ENCODE measurements at regions not wholly inside any gene's neighbourhood (a gene's known extent, or its start where the extent isn't known, plus 50 kb on each side); places are given as distances from the start of the nearest gene placed in this dataset.

DNA sequence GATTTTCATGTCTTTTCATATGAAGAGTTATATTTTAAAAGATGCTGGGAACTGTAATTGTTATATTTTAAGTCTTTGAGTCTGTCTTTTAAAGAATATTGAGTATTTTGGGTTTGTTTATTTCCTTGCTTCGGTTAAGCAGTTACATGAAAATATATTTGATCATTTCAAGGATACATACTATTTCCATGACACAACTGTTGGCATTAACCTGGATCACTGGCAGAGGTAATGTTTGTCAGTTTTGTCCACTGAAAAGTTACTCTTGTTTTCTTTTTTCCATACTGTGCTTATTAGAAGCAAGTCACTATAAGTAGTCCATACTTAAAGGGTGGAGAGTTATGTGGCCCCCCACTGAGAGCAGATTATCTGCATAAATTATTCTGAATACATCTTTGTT lies 1142.0 kb upstream of the TMEFF2 start:
- no peak overlapping the region for H3K27ac ChIP-seq
- no peaks in the 10 kb centered on the region for H3K36me3 ChIP-seq
- H3K4me3 ChIP-seq: no peak overlapping the region
- no peaks in the 10 kb centered on the region for H3K4me1 ChIP-seq (ENCODE audit: control insufficient read depth in 1 of 2, low read depth in 2 of 2)
- ATAC-seq (ENCODE audit: insufficient number of reproducible peaks, low FRiP score, low read depth) (no peak), DNase-seq (ENCODE audit: low spot score) (no peak)
- TF ChIP-seq, protein P1, sequence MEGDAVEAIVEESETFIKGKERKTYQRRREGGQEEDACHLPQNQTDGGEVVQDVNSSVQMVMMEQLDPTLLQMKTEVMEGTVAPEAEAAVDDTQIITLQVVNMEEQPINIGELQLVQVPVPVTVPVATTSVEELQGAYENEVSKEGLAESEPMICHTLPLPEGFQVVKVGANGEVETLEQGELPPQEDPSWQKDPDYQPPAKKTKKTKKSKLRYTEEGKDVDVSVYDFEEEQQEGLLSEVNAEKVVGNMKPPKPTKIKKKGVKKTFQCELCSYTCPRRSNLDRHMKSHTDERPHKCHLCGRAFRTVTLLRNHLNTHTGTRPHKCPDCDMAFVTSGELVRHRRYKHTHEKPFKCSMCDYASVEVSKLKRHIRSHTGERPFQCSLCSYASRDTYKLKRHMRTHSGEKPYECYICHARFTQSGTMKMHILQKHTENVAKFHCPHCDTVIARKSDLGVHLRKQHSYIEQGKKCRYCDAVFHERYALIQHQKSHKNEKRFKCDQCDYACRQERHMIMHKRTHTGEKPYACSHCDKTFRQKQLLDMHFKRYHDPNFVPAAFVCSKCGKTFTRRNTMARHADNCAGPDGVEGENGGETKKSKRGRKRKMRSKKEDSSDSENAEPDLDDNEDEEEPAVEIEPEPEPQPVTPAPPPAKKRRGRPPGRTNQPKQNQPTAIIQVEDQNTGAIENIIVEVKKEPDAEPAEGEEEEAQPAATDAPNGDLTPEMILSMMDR (IDR thresholded peaks at IDR 0.05): no peak
- no peaks in the 10 kb centered on the region for H3K9me3 ChIP-seq
- no peaks in the 10 kb centered on the region for H3K27me3 ChIP-seq (replicated peaks; ENCODE audit: insufficient read depth)

DNA sequence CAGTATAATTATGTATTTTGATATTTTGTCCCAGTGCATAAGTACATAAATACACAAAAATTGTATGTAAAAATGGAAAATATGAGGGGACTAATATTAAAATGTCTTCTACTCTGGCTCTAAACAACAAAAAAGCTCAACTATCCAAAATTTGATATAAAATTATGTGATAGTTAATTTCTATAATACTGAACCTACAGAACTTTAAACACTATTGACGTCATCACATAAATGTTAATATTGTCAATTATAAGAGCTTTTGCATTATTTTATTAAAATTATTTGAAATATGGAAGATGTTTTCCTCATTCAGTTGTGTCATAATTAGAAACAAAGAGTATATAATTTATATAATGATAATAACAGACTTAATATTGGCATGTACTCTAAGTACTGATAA lies 1139.7 kb upstream of the TMEFF2 start:
- Histone ChIP-seq H3K9me3 (no peaks in the 10 kb centered on the region), H3K4me3 (no peak overlapping the region), H3K27ac (no peak overlapping the region), H3K36me3 (no peaks in the 10 kb centered on the region), H3K27me3 (replicated peaks; ENCODE audit: insufficient read depth) (no peaks in the 10 kb centered on the region), H3K4me1 (ENCODE audit: control insufficient read depth in 1 of 2, low read depth in 2 of 2) (no peaks in the 10 kb centered on the region)
- TF ChIP-seq, protein P1 (IDR thresholded peaks at IDR 0.05): no peak
- ATAC-seq (ENCODE audit: insufficient number of reproducible peaks, low FRiP score, low read depth): no peak
- no peak for DNase-seq (ENCODE audit: low spot score)

DNA sequence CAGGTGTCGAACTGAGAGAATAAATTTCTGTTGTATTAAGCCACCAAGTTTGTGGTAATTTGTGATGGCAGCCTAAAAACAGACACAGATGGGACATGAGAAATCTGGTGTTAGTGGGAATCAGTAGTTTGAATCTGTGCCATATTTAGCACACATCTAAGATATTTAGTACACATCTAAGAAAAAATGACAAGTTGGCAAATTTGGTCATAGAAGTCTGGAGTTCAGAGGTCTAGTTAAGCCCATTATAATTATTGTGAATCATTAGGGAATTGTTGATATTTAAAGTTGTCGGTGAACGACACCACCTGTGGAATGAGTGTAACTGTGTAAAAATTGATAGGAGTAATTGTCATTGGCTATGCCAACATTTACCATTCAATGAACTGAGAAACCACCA lies 1138.8 kb upstream of the TMEFF2 start:
- Histone ChIP-seq H3K9me3 (no peaks in the 10 kb centered on the region), H3K27ac (no peak overlapping the region), H3K4me1 (ENCODE audit: control insufficient read depth in 1 of 2, low read depth in 2 of 2) (no peaks in the 10 kb centered on the region), H3K4me3 (no peak overlapping the region), H3K27me3 (replicated peaks; ENCODE audit: insufficient read depth) (no peaks in the 10 kb centered on the region), H3K36me3 (no peaks in the 10 kb centered on the region)
- TF ChIP-seq, protein P1 (IDR thresholded peaks at IDR 0.05): no peak
- ATAC-seq (ENCODE audit: insufficient number of reproducible peaks, low FRiP score, low read depth) (no peak), DNase-seq (ENCODE audit: low spot score) (no peak)

DNA sequence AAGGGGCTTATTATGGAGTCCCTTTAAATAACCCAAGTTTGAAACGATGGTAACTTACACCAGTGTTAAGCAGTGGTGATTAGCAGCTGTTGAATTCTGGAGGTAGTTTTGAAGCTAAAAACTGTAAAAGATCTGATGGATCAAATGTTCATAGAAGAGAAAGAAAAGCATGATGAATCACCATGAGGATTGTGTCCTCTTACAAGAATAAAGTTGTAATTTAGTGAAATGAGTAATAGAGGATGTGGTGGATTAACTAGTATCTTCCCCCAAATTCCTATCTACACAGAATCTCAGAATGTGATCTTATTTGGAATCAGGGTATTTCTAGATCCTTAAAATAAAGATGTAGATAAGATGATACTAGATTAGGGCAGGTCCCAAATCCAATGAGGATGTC lies 1138.2 kb upstream of the TMEFF2 start:
- H3K9me3 ChIP-seq: no peaks in the 10 kb centered on the region
- TF ChIP-seq, protein P1 (IDR thresholded peaks at IDR 0.05): no peak
- DNase-seq (ENCODE audit: low spot score) (no peak), ATAC-seq (ENCODE audit: insufficient number of reproducible peaks, low FRiP score, low read depth) (no peak)
- no peaks in the 10 kb centered on the region for H3K27me3 ChIP-seq (replicated peaks; ENCODE audit: insufficient read depth)
- H3K4me3 ChIP-seq: no peak overlapping the region
- no peaks in the 10 kb centered on the region for H3K36me3 ChIP-seq
- H3K4me1 ChIP-seq (ENCODE audit: control insufficient read depth in 1 of 2, low read depth in 2 of 2): no peaks in the 10 kb centered on the region
- no peak overlapping the region for H3K27ac ChIP-seq

DNA sequence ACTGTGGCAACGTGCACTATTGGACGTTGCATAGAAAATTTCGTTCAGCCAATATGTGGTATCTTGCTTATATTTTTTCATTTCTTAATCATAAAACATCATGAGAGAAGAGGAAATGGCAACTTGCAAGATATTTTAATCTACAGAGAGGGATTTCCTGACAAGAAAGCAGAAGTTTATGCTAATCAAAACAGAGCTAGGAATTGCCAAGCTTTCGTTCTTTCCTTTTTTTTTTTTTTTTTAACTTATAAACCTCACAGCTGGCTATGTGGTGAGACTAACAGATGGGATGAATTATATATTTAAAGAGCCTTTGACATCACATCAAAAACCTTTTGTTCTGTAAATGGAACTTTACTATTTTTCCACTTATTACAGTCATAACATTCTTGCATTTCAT lies 1136.9 kb upstream of the TMEFF2 start:
- ATAC-seq (ENCODE audit: insufficient number of reproducible peaks, low FRiP score, low read depth) (no peak), DNase-seq (ENCODE audit: low spot score) (no peak)
- Histone ChIP-seq H3K4me1 (ENCODE audit: control insufficient read depth in 1 of 2, low read depth in 2 of 2) (no peaks in the 10 kb centered on the region), H3K27ac (no peak overlapping the region), H3K4me3 (no peak overlapping the region), H3K27me3 (replicated peaks; ENCODE audit: insufficient read depth) (no peaks in the 10 kb centered on the region), H3K36me3 (no peaks in the 10 kb centered on the region), H3K9me3 (no peaks in the 10 kb centered on the region)
- TF ChIP-seq, protein P1 (IDR thresholded peaks at IDR 0.05): no peak

Data from thoracic aorta (tissue), 2 donors.